Neural cell (in vitro differentiated cells): ENCODE measurements at regions not wholly inside any gene's neighbourhood (a gene's known extent, or its start where the extent isn't known, plus 50 kb on each side); places are given as distances from the start of the nearest gene placed in this dataset.

Experiments used
- EP300 ChIP-seq: fragments of 450-650 bp; conservative IDR thresholded peaks from 2 replicates; pipeline ENCODE4 v1.6.1; 2014; ENCODE audit warnings: antibody characterized with exemption, mild to moderate bottlenecking, moderate library complexity; ENCODE audit not compliant: poor library complexity, severe bottlenecking
- EZH2 ChIP-seq: fragments of 200-600, 300-800 bp; shearing (Covaris generic), sonication (generic); IDR thresholded peaks from 2 replicates; pipeline ENCODE4 v1.6.1; 2014; ENCODE audit warnings: antibody characterized with exemption, low read length, borderline replicate concordance, mild to moderate bottlenecking; ENCODE audit not compliant: insufficient read depth, poor library complexity, severe bottlenecking
- POLR2AphosphoS5 ChIP-seq: IDR thresholded peaks from 2 replicates; pipeline ENCODE4 v1.6.1; 2012
- RAD21 ChIP-seq: fragments of 450-650 bp; conservative IDR thresholded peaks from 2 replicates; pipeline ENCODE4 v1.6.1; 2014; ENCODE audit warnings: antibody characterized with exemption, mild to moderate bottlenecking, moderate library complexity
- TF ChIP-seq, protein P1 (sequence below): fragments of 450-650 bp; IDR thresholded peaks from 2 replicates; pipeline ENCODE4 v1.5.1; 2014; ENCODE audit warnings: antibody characterized with exemption, mild to moderate bottlenecking, moderate library complexity; ENCODE audit not compliant: poor library complexity, severe bottlenecking
- TF ChIP-seq, protein P2 (sequence below): IDR thresholded peaks from 2 replicates; pipeline ENCODE4 v1.6.1; 2012; ENCODE audit warnings: borderline replicate concordance

DNA sequence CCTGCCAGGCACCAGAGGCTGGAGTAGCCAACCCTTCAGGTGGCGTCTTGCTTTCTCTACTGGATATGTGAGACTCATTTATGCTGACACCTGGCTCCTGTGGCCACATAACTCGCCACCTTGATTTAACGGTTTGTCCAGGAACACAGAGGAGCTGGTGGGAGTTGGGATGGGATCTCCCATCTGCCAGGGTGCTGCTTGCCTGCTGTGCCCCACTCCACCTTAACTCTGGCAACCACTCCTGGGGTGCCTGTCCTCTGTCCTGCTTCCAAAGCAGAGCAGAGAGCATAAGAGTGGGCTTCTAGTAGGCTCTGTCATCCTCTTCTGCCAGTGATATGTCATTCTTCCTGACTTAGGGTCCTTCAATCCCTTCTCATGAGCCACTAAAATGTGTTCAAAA, 63.4 kb upstream of the ZNF423 start:
- no peak for TF ChIP-seq POLR2AphosphoS5
- TF ChIP-seq, protein P1, sequence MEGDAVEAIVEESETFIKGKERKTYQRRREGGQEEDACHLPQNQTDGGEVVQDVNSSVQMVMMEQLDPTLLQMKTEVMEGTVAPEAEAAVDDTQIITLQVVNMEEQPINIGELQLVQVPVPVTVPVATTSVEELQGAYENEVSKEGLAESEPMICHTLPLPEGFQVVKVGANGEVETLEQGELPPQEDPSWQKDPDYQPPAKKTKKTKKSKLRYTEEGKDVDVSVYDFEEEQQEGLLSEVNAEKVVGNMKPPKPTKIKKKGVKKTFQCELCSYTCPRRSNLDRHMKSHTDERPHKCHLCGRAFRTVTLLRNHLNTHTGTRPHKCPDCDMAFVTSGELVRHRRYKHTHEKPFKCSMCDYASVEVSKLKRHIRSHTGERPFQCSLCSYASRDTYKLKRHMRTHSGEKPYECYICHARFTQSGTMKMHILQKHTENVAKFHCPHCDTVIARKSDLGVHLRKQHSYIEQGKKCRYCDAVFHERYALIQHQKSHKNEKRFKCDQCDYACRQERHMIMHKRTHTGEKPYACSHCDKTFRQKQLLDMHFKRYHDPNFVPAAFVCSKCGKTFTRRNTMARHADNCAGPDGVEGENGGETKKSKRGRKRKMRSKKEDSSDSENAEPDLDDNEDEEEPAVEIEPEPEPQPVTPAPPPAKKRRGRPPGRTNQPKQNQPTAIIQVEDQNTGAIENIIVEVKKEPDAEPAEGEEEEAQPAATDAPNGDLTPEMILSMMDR, result no peak
- TF ChIP-seq EP300, result no peak
- TF ChIP-seq, protein P2, sequence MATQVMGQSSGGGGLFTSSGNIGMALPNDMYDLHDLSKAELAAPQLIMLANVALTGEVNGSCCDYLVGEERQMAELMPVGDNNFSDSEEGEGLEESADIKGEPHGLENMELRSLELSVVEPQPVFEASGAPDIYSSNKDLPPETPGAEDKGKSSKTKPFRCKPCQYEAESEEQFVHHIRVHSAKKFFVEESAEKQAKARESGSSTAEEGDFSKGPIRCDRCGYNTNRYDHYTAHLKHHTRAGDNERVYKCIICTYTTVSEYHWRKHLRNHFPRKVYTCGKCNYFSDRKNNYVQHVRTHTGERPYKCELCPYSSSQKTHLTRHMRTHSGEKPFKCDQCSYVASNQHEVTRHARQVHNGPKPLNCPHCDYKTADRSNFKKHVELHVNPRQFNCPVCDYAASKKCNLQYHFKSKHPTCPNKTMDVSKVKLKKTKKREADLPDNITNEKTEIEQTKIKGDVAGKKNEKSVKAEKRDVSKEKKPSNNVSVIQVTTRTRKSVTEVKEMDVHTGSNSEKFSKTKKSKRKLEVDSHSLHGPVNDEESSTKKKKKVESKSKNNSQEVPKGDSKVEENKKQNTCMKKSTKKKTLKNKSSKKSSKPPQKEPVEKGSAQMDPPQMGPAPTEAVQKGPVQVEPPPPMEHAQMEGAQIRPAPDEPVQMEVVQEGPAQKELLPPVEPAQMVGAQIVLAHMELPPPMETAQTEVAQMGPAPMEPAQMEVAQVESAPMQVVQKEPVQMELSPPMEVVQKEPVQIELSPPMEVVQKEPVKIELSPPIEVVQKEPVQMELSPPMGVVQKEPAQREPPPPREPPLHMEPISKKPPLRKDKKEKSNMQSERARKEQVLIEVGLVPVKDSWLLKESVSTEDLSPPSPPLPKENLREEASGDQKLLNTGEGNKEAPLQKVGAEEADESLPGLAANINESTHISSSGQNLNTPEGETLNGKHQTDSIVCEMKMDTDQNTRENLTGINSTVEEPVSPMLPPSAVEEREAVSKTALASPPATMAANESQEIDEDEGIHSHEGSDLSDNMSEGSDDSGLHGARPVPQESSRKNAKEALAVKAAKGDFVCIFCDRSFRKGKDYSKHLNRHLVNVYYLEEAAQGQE, result no peak
- TF ChIP-seq EZH2, result no peak
- TF ChIP-seq RAD21, result no peak
